WTC11 (cell line): ENCODE measurements at regions not wholly inside any gene's neighbourhood (a gene's known extent, or its start where the extent isn't known, plus 50 kb on each side); places are given as distances from the start of the nearest gene placed in this dataset.

Experiments
- CTCF ChIP-seq: fragments of 200-600 bp; IDR thresholded peaks from 2 replicates; pipeline ENCODE4 v1.8.0; 2022; ENCODE audit warnings: antibody characterized with exemption
- E2F1 ChIP-seq: sonication (generic); formaldehyde crosslinking; IDR thresholded peaks from 2 replicates; pipeline ENCODE4 v1.8.0; 2022; ENCODE audit warnings: mild to moderate bottlenecking, missing genetic modification reagents
- IRF2 ChIP-seq: sonication (generic); formaldehyde crosslinking; IDR thresholded peaks from 2 replicates; pipeline ENCODE4 v1.8.0; 2022; ENCODE audit warnings: low read depth, missing genetic modification reagents, borderline replicate concordance
- JUN ChIP-seq: sonication (generic); formaldehyde crosslinking; IDR thresholded peaks from 2 replicates; pipeline ENCODE4 v1.8.0; 2023; ENCODE audit warnings: mild to moderate bottlenecking, missing genetic modification reagents
- MAX ChIP-seq: sonication (generic); formaldehyde crosslinking; IDR thresholded peaks from 2 replicates; pipeline ENCODE4 v1.8.0; 2022; ENCODE audit warnings: mild to moderate bottlenecking, missing genetic modification reagents
- ZNF263 ChIP-seq: sonication (generic); formaldehyde crosslinking; IDR thresholded peaks from 2 replicates; pipeline ENCODE4 v1.8.1; 2022; ENCODE audit warnings: low read depth, mild to moderate bottlenecking, moderate library complexity, missing genetic modification reagents
- ZNF317 ChIP-seq: sonication (generic); formaldehyde crosslinking; IDR thresholded peaks from 2 replicates; pipeline ENCODE4 v1.8.1; 2023; ENCODE audit warnings: low read depth, mild to moderate bottlenecking, moderate library complexity, missing genetic modification reagents, borderline replicate concordance
- TF ChIP-seq, protein P1 (sequence below): sonication (generic); formaldehyde crosslinking; conservative IDR thresholded peaks from 2 replicates; pipeline ENCODE4 v1.8.1; 2023; ENCODE audit warnings: mild to moderate bottlenecking, low read depth, missing genetic modification reagents, moderate library complexity
- TF ChIP-seq, protein P2 (sequence below): sonication (generic); formaldehyde crosslinking; IDR thresholded peaks from 2 replicates; pipeline ENCODE4 v1.8.1; 2023; ENCODE audit warnings: mild to moderate bottlenecking, moderate library complexity, missing genetic modification reagents
- TF ChIP-seq, protein P3 (sequence below): sonication (generic); formaldehyde crosslinking; IDR thresholded peaks from 2 replicates; pipeline ENCODE4 v1.8.1; 2023; ENCODE audit warnings: mild to moderate bottlenecking, missing genetic modification reagents, moderate library complexity

GRCh38 chr13:27008733-27009132 lies 162.9 kb downstream of the USP12 start:
- no peak for TF ChIP-seq MAX (CRISPR knock-in tag)
- no peak for TF ChIP-seq CTCF
- no peak for TF ChIP-seq E2F1 (CRISPR knock-in tag)
- TF ChIP-seq ZNF317 (CRISPR knock-in tag): no peak
- TF ChIP-seq, protein P1, sequence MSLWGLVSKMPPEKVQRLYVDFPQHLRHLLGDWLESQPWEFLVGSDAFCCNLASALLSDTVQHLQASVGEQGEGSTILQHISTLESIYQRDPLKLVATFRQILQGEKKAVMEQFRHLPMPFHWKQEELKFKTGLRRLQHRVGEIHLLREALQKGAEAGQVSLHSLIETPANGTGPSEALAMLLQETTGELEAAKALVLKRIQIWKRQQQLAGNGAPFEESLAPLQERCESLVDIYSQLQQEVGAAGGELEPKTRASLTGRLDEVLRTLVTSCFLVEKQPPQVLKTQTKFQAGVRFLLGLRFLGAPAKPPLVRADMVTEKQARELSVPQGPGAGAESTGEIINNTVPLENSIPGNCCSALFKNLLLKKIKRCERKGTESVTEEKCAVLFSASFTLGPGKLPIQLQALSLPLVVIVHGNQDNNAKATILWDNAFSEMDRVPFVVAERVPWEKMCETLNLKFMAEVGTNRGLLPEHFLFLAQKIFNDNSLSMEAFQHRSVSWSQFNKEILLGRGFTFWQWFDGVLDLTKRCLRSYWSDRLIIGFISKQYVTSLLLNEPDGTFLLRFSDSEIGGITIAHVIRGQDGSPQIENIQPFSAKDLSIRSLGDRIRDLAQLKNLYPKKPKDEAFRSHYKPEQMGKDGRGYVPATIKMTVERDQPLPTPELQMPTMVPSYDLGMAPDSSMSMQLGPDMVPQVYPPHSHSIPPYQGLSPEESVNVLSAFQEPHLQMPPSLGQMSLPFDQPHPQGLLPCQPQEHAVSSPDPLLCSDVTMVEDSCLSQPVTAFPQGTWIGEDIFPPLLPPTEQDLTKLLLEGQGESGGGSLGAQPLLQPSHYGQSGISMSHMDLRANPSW (CRISPR knock-in tag): no peak
- no peak for TF ChIP-seq JUN (CRISPR knock-in tag)
- no peak for TF ChIP-seq ZNF263 (CRISPR knock-in tag)
- no peak for TF ChIP-seq IRF2 (CRISPR knock-in tag)
- TF ChIP-seq, protein P2, sequence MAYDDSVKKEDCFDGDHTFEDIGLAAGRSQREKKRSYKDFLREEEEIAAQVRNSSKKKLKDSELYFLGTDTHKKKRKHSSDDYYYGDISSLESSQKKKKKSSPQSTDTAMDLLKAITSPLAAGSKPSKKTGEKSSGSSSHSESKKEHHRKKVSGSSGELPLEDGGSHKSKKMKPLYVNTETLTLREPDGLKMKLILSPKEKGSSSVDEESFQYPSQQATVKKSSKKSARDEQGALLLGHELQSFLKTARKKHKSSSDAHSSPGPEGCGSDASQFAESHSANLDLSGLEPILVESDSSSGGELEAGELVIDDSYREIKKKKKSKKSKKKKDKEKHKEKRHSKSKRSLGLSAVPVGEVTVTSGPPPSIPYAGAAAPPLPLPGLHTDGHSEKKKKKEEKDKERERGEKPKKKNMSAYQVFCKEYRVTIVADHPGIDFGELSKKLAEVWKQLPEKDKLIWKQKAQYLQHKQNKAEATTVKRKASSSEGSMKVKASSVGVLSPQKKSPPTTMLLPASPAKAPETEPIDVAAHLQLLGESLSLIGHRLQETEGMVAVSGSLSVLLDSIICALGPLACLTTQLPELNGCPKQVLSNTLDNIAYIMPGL: no peak
- TF ChIP-seq, protein P3, sequence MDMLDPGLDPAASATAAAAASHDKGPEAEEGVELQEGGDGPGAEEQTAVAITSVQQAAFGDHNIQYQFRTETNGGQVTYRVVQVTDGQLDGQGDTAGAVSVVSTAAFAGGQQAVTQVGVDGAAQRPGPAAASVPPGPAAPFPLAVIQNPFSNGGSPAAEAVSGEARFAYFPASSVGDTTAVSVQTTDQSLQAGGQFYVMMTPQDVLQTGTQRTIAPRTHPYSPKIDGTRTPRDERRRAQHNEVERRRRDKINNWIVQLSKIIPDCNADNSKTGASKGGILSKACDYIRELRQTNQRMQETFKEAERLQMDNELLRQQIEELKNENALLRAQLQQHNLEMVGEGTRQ (CRISPR knock-in tag): no peak
